Fibroblast of lung (primary cell): ENCODE measurements at regions not wholly inside any gene's neighbourhood (a gene's known extent, or its start where the extent isn't known, plus 50 kb on each side); places are given as distances from the start of the nearest gene placed in this dataset.

Experiments used
- EZH2 ChIP-seq: IDR thresholded peaks from 2 replicates; pipeline ENCODE4 v1.5.1; 2012; ENCODE audit warnings: low read length, control low read depth, mild to moderate bottlenecking; ENCODE audit errors: missing control alignments
- TF ChIP-seq, protein P1 (sequence below), 2 donors: IDR thresholded peaks in 1 of 2; conservative IDR thresholded peaks in 1 of 2; 1 replicate in 1 of 2; 2 replicates in 1 of 2; pipeline ENCODE4 v1.5.1; 2011 to 2012; ENCODE audit warnings: low read length in 2 of 2, control low read depth in 1 of 2, inconsistent platforms in 1 of 2, low read depth in 1 of 2, mild to moderate bottlenecking in 1 of 2

DNA sequence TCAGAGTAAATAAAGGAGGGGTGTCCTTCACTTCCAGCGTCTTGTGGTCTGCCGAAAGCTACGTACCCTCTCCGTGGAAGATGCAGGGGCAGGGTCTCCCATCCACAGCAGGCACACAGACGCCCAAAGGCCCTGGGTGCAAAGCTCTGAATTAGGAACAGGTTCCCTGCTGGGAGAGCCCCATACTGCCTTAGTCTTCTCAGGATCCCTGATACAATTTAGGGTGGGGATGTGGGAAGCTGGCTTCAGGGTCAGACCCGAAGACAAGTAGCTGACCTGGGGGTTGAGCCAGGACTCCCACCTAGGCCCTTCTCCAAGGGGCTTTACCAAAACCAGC is 74.1 kb downstream of the TTLL2 start:
- TF ChIP-seq, protein P1, sequence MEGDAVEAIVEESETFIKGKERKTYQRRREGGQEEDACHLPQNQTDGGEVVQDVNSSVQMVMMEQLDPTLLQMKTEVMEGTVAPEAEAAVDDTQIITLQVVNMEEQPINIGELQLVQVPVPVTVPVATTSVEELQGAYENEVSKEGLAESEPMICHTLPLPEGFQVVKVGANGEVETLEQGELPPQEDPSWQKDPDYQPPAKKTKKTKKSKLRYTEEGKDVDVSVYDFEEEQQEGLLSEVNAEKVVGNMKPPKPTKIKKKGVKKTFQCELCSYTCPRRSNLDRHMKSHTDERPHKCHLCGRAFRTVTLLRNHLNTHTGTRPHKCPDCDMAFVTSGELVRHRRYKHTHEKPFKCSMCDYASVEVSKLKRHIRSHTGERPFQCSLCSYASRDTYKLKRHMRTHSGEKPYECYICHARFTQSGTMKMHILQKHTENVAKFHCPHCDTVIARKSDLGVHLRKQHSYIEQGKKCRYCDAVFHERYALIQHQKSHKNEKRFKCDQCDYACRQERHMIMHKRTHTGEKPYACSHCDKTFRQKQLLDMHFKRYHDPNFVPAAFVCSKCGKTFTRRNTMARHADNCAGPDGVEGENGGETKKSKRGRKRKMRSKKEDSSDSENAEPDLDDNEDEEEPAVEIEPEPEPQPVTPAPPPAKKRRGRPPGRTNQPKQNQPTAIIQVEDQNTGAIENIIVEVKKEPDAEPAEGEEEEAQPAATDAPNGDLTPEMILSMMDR (conservative IDR thresholded peaks at IDR 0.05 in 1 of 2, IDR thresholded peaks at IDR 0.05 in 1 of 2; ENCODE audit: low read depth in 1 of 2, low read length in 2 of 2), result no peak
- no peak for TF ChIP-seq EZH2
